Stimulated activated CD4-positive, alpha-beta T cell treated with anti-CD3 and anti-CD28 coated beads, Interleukin-4, amount 100 ng/mL, for 24 hours (primary cell): ENCODE measurements at regions not wholly inside any gene's neighbourhood (a gene's known extent, or its start where the extent isn't known, plus 50 kb on each side); places are given as distances from the start of the nearest gene placed in this dataset.

Experiments
- DNase-seq: peaks from one replicate; pipeline ENCODE4 v3.0.0-alpha.2; 2020

DNA sequence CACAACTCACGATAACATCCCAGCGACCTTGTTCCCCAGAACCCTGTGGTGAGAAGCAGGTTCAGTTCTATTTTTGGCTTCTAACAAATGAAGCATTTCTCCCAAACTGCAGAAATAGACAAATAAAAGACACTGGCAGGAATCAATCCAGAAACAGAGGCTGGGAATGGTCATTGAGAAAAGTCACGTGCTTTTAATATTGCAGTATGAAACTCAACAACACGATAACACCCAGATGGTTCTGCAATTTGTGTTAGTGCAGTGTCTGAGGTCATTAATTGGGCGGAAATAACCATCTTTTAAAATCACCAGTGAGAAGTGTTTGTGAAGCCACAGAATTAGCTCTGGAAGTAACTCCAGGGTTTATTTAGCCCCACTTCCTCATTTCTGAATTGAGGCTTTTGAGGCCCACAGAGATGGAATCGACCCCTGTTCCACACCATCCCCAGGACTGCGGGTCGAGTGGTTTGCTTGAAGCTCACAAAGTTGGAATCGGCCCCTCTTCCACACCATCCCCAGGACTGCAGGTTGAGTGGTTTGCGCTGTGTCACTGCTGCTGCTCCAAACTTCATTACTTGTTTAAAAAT, 164.7 kb upstream of the IRX4 start:
- no peak for DNase-seq

DNA sequence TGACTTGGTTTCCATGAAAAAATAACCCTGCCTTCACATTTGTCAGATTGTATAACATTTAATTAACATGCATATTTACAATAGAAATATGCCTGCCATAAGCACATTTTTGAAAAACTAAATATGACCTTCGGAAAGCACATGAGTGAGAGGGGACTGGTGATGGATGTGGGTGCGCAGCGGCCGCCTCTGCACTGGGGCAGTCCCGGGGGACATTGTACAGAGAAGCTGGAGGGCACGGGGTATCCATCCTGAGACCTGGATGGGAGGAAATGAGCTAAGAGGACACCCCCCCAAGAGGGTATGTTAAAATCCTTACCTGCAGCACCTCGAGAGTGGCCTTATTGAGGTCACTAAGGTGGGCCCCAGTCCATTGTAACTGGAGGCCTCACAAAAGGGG, 161.3 kb upstream of the IRX4 start:
- no peak for DNase-seq

DNA sequence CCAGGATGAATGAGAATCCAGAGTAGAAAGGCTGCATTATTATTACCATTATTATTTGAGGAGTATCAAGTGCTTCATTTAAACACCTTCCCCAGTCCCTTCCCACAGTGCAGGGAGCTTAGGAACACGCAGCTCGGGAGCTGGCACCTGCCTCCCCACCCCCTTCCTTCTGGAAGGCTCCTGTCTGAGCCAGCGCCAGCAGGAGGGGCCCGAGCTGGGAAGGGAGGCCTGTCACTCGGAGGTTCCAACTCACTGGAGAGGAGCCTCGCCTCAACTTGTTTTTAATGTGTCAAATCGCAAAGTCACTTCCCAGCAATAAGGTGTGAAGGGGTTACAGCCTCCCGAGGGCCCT, 156.4 kb upstream of the IRX4 start:
- DNase-seq, result no peak

DNA sequence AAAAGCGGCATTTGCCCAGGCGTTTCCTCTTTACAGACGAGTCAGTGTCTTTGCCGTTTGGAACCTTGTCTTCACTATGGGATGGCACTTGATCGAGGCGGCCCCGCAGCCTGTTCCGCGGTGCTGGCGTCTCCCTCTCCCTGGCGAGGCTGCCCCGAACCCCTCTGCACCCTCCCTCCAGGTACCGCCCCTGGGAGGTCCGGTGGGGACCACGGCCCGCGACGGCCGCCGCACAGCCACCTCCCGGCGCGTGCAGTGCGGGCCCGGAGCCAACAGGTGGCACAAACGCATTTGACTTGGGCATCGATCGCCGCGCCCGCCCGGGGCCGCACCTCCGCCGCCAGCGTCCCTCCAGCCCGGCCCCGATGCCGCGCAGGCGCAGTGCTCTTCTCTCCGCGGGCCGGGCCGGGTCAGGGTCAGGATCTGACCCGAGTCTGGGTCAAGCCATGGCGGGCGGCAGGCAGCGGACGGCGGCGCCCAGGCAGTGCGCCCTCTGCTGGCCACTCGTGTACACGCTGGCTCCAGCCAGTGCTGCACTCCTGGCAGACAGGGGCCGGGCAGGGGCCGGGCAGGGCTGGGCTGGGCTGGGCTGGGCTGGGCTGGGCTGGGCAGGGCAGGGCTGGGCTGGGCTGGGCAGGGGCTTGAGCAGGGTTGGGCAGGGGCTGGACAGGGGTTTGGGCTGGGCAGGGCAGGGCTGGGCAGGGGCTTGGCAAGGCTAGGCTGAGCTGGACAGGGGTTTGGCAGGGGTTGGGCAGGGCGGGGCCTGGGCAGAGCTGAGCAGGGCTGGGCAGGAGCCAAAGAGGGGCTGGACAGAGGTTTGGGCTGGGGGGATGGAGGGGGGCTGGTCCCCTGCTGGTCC, 155.8 kb upstream of the IRX4 start:
- DNase-seq, result peak; percentile 55

DNA sequence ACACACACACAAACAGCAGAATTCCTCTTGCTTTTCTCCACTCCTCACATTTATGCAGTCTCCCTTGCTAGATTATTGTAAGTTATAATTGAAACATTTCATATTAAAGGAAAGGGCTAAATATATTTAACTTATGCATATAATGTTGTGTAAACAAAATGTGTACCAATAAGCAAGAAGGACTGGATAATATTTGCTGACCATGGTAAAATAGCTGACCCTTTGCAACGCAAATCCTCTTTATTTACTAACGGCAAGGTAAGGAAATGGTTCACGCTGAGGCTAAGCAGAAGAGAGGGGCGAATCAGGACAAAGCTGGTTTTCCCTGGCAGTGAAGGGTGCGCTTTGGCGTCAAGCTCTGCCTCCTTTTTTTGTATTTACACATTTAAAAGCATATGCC, 154.2 kb upstream of the IRX4 start:
- DNase-seq, result no peak

DNA sequence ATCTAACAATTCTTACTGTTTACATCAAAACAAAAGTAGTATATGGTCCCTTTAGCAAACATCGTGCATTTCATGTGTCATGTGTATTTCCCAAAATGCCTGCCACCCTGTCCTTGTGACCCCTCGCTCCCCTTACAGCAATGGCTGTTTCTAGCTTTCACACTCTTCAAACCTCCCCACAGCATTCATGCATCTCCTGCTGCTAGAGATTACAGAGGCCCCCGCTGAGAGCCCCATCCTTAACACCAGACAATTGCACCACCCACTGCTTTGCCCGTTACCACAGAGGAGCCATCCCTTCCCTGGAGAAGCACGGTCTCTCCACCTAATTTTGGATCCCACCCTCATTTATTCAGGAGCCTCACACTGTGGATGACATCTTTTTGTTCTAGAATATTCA, 149.7 kb upstream of the IRX4 start:
- no peak for DNase-seq

DNA sequence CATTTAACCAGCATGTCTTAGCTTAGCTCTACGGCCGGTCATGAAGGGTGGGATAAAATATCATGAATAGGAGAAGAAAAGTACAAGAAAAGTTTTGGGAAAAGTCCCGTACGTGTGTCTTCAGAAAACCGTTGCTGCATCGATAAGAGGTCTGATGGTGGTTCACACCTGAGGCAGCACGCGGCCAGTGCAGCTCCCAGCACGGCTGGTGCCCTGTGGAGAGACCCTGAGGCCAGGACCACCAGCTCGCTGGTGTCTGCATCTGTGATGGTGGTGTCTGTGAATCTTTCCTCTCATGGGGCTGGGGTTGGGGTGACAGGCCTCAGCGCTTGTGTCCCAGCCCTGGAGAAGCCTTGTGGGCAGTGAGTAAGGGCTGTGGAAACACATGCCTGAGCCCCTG, 148.9 kb upstream of the IRX4 start:
- DNase-seq, result no peak

DNA sequence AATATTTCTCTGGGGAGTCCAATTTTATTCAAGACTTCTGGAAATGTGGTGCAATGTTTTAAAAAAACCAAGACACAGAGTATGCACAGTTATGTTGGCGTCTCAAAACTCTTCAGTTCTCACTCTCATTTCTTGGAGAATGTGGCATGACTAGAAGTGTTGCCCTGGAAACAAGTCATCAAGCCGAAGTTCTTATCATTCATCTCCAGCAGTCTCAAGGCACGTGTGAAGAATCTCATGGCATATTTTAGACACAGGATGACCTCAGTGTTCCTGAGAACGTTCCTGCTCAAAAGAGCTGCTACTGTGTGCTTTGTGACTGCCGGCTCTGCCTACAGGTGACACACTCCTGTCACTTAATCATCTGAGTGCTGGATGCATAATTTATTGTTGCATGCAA, 147.4 kb upstream of the IRX4 start:
- no peak for DNase-seq

DNA sequence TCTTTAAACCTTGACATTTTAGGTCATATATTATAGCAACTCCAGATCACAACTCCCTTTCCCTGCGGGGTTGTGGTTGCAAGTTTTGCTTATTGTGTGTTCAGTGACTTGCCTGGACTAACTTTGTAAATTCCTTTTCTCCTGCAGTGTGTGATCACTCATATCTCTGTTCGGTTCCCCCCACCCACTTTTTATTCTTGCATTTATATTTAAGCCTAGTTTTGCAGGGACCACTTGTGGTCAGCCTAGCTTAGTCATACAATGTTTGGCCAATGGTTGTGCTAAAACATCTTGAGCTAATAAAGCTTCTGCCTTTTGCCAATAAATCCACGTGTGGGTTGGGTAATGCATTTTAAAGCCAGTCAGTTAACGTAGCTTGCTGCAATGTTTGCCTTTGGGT, 146.5 kb upstream of the IRX4 start:
- DNase-seq, result no peak

DNA sequence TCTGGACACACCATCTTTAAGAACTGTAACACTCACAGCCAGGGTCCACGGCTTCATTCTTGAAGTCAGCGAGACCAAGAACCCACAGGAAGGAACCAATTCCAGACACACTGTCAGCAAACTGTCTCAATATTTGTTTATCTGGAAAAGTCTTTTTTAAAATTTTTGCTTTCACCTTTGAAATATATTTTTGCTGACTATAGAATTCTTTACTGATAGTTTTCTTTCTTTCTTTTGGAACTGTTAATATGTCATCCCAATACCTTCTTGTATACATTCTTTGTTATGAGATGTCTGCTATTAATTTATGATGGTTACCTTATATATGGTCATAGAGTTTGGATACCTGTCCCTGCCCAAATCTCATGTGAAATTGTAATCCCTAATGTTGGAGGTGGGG, 145.1 kb upstream of the IRX4 start:
- no peak for DNase-seq

DNA sequence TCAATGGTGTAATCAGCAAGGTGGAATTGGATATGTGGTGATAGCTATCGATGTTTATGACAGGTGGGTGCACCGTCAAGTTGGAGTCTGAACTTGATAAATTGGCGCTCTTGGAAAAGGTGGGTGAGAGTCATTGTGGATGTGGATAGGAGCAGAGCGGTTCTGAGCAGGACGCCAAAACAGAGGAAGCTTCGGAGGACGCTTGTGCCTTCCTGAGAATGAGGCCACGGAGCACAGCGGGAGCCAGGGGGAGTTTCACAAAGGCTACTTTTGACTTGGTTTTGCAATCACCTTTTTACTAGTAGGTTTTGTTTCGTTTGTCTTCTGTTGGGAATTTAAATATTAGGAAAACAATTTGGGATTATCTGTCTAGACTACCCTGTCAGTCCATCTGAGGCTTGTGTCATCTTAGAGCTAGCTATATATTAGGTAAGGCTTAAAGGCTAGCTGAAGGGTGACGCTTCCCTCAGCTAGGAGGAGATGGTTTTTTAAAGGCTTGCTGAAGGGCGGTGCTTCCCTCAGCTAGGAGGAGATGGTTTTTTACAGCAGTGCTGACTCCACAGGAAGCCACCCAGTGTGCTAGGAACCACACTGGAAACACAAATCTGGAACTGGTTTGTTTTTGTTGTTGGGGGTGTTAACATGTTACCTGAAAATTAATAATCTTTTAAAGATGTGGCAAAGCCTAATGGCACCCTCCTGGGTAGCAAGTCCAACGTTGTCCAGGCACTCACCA, 142.4 kb upstream of the IRX4 start:
- DNase-seq, result no peak

DNA sequence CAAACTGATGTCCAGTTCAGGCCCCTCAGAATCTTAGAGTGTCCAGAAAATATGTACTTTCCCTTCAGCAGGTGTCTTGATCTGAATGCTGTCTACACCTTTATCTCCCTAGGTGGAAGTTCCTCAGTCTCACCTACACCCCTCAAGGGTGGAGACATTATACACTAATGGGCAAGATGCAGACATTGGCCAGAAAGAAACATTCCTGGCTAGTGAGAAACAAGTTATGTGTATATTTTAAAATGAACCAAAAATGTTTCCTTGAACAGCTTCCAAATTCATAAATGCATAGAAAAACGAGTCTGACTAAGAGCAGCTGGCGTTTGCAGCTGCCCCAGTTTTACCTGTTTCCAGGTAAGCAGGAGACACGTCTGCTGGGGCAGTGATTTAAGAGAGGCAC, 140.5 kb upstream of the IRX4 start:
- no peak for DNase-seq

DNA sequence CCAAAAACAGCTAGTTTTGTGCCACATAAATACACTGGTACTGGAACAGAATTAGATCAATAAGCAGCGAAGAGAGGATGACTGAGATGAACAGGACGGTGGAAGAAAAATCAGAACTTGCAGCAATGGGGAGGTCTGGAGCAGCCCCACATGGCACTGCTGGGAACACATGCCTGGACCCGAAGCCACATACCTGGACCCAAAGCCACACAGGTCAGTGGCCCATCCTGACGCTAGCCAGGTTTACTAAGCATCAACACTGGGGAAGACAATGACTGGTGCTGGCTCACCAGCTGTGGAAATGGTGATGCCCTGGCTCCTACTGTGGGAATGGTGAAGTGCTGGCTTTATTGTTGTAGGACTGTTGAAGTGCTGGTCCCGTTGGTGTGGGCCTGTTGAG, 139.7 kb upstream of the IRX4 start:
- DNase-seq, result no peak

DNA sequence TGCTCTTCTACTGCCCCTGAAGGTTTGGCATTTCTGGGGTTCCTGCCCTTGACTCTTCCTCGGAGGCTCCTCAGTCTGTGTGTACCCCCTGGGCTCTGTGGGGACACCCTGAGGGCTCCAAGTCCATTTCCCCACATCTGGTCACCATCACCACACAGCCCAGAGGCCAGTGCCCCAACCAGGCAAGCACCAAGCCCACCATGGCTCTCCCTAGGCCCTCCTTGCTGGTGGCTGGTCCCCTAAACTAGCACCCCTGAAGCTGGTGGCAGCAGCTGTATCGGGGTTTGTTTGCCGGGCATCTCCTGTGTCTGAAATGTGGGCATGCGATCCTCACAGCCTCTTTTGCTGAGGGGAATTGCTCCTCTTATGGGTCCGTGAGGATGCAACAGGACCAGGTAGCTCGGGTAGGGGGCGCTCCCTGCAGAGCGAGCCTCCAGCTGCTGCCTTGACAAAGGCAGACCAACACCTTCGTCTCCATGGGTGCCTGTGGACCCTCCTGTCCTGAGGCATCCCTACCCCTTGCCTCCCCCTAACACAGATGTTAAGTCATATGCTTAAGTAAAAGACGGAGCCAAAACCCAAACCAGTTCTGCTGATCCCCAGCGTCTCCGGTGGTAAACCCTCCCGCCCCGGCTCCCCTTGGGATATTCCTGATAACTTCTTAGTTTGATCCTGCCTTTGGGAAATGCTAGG, 138.9 kb upstream of the IRX4 start:
- DNase-seq, result no peak

DNA sequence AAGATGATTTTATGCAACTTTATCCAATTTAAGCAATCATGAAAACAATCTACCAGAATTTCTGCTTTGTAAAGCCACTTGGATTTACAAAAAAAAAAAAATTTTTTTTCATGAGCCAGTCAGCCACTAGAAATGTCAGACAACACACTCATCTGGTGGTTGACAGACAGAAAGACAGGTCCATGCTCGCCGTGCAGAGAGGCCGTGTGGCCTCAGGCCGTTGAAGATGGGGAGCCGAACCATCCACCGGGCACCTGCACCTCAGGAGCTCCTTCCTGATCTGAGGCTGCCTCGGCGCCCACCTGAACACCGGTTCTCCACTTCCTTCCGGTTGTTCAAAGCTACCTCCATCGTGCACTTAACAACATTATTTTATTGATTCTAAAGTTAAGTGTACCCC, 138.0 kb upstream of the IRX4 start:
- DNase-seq, result no peak

DNA sequence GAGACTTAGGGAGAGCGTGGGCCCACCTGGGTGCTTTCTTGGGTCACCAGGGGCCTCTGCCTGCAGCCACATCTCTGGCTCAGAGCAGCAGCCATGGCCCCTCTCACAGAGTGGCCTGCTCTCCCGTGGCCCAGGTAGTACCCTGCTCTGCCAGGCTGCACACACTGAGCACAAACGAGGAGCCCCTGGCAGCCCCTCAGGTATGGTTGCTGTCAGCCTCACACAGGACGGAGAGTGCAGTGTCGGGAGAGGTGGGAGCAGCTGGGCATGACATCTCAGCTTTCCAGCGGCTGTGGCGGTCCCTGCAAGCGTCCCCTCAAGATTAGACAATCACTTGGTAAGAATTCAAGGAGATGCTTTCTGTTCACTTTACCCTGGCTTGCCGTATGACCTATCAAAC, 137.0 kb upstream of the IRX4 start:
- DNase-seq, result no peak

DNA sequence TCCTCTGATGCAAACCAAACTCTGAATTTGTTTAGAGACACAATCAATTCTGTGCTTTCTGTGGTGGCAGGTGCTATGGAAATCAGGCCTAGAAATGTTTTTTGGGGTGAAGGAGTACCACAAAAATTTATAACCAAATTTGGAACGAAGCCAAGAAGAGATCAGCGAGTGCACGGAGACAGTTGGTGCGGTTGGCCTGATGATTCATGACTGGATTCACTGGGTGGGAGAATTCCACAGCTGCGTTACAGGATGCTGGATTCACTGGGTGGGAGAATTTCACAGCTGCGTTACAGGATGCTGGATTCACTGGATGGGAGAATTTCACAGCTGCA, 135.6 kb upstream of the IRX4 start:
- no peak for DNase-seq

DNA sequence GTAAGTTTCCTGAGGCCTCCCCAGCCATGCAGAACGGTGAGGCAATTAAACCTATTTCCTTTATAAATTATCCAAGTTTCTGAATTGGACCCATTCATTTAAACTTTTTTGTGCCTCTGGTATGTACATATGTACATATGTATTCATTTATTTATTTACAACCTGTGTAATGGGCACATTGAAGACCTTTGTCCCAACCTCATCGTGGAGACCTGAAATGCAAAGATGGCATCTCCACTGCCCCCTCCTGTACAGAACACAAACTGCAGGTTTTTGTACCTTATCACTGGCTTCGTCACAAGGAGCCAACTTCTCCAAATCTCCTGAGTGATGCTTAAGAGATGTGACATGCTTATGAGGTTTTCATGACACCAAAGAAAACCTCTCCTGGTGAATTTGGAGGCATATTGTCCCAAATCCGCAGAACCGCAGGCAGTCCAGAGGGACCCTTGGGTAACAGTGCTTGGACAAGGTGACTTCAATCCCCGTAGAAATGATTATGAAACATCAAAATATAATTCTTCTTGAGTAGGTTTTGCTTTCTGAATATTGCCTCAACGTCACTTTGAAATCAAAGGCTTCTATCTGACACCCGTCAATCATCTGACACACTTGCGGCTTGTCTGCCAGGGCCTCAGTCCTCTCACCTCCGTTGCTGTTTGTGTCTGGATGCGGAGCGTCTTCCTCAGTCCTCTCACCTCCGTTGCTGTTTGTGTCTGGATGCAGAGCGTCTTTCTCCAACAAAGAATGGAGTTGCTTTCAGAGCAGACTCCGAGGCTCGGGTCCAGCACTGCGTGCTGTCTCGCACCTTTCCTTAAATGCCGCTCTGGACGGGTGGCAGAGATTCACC, 135.0 kb upstream of the IRX4 start:
- peak; percentile 30 for DNase-seq

DNA sequence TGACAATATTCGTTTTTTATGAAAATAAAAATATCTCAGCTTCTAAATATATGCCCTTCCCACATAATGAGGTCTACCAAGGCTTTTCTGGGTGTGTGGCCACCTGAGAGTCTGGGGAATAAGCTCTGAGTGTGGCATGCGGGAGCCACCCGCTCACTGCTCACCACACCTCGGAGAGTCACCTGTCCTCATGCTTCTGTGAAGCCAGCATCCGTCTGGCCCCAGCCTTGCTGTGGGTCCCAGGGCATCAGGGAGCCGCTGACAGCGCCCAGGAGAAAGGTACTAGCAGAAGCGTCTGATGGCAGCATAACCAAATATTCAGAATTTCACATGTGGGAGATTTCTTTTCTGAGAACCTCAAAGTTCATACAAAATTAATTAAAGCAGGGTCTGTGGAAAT, 133.2 kb upstream of the IRX4 start:
- no peak for DNase-seq

DNA sequence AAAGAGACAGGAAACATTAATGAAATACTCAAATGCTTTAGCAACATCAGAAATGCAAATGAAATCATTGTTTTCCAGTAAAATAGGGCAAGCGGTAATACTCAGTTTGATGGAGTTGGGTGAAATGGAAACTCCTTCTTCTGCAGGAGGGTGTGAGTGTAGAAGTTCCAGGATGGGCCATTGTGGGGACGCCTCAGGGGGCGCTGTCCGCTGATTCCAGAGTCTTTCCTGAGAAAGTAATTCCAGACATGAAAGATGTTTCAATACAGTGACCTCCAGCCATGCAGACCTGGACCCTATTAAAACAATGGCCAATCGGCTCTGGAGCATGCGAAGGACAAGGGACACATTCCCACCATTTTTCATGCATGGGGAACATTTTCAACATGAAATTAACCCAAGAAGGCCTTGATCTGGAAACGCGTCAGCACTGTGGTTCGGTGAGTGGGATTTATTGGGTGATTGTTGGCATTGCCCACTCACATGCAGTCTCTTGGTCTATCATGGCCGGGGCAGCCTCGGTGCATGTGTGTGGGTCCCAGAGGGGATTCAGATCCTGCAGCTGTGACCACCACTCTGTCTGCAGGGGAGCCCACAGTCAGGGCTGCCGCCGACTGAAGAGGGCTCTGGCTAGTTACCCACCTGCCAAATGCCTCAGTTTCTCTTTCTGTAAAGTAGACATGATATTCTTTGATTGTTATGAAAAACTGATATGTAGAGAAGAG, 132.6 kb upstream of the IRX4 start:
- no peak for DNase-seq

DNA sequence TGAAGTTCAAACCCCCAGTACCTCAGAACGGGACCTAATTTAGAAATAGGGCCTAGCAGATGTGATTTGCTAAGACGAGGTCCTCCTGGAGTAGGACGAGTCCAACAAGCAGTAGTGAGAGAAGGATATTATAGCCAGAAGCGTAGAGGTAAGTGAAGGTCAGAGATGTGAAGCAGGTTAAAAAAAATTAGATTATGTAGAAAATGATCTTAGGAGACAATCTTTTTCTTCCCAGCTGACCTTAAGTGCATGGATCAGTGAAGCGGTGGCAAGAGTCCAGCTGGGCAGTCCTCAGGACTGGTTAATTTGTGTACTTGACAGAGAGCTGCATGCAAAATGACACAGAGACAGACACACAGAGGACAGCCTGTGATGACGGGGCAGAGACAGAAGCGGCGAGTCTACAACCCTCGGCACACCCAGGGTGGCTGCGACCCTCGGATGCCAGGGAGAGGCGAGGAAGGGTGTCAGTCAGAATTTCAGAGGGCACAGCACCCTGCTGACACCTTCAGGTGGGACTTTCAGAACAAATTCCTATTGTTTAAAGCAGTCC, 131.4 kb upstream of the IRX4 start:
- no peak for DNase-seq
